ENCODE measurements at regions not wholly inside any gene's neighbourhood (a gene's known extent, or its start where the extent isn't known, plus 50 kb on each side); places are given as distances from the start of the nearest gene placed in this dataset.
"Not testable (repeated sequence)": the region's sequence is repeated elsewhere in the genome, so short reads cannot be mapped to it uniquely, and the experiment has no call there.

GRCh38 chr5:158275511-158275910 lies 416.6 kb upstream of the CLINT1 start:
- in situ Hi-C loops (cut with MboI; ENCODE audit: low sequenced_read_pairs): no loop called here

GRCh38 chr5:158273035-158273434 lies 414.1 kb upstream of the CLINT1 start:
- in situ Hi-C loops (cut with MboI; ENCODE audit: low sequenced_read_pairs): no loop called here

GRCh38 chr5:158272409-158272808 lies 413.5 kb upstream of the CLINT1 start:
- in situ Hi-C loops (cut with MboI; ENCODE audit: low sequenced_read_pairs): no loop called here

GRCh38 chr5:158270996-158271554 lies 412.1 kb upstream of the CLINT1 start:
- in situ Hi-C loops (cut with MboI; ENCODE audit: low sequenced_read_pairs): no loop called here

- in situ Hi-C loops (cut with MboI; ENCODE audit: low sequenced_read_pairs): no loop called here
These were observed 409.3 kb upstream of the CLINT1 start for GRCh38 chr5:158268286-158268685.

- in situ Hi-C loops (cut with MboI; ENCODE audit: low sequenced_read_pairs): no loop called here
These were observed 408.3 kb upstream of the CLINT1 start for GRCh38 chr5:158267228-158267627.

- in situ Hi-C loops (cut with MboI; ENCODE audit: low sequenced_read_pairs): no loop called here
These were observed 407.2 kb upstream of the CLINT1 start for GRCh38 chr5:158265931-158266700.

- in situ Hi-C loops (cut with MboI; ENCODE audit: low sequenced_read_pairs): no loop called here
These were observed 406.4 kb upstream of the CLINT1 start for GRCh38 chr5:158265346-158265745.

- in situ Hi-C loops (cut with MboI; ENCODE audit: low sequenced_read_pairs): no loop called here
These were observed 405.3 kb upstream of the CLINT1 start for GRCh38 chr5:158264264-158264663.

- in situ Hi-C loops (cut with MboI; ENCODE audit: low sequenced_read_pairs): no loop called here
These were observed 402.9 kb upstream of the CLINT1 start for GRCh38 chr5:158261674-158262367.

- in situ Hi-C loops (cut with MboI; ENCODE audit: low sequenced_read_pairs): no loop called here
These were observed 397.2 kb upstream of the CLINT1 start for GRCh38 chr5:158256096-158256495.

GRCh38 chr5:158255609-158256008 lies 396.7 kb upstream of the CLINT1 start:
- in situ Hi-C loops (cut with MboI; ENCODE audit: low sequenced_read_pairs): no loop called here

GRCh38 chr5:158246661-158247060 lies 387.7 kb upstream of the CLINT1 start:
- in situ Hi-C loops (cut with MboI; ENCODE audit: low sequenced_read_pairs): no loop called here

- in situ Hi-C loops (cut with MboI; ENCODE audit: low sequenced_read_pairs): no loop called here
These were observed 386.6 kb upstream of the CLINT1 start for GRCh38 chr5:158245513-158245912.

GRCh38 chr5:158244882-158245281 lies 385.9 kb upstream of the CLINT1 start:
- in situ Hi-C loops (cut with MboI; ENCODE audit: low sequenced_read_pairs): no loop called here

- in situ Hi-C loops (cut with MboI; ENCODE audit: low sequenced_read_pairs): no loop called here
These were observed 377.8 kb upstream of the CLINT1 start for GRCh38 chr5:158236511-158237335.

GRCh38 chr5:158235159-158235547 lies 376.2 kb upstream of the CLINT1 start:
- in situ Hi-C loops (cut with MboI; ENCODE audit: low sequenced_read_pairs): no loop called here

- in situ Hi-C loops (cut with MboI; ENCODE audit: low sequenced_read_pairs): no loop called here
These were observed 375.6 kb upstream of the CLINT1 start for GRCh38 chr5:158234323-158235158.

- in situ Hi-C loops (cut with MboI; ENCODE audit: low sequenced_read_pairs): no loop called here
These were observed 374.9 kb upstream of the CLINT1 start for GRCh38 chr5:158233735-158234322.

- in situ Hi-C loops (cut with MboI; ENCODE audit: low sequenced_read_pairs): not testable (repeated sequence)
These were observed 368.4 kb upstream of the CLINT1 start for GRCh38 chr5:158227314-158227713.

Measured in HL-60/S4 treated with phorbol 12-myristate 13-acetate at 8.2 ng/mL for 4 days and 3 days (cell line).